ENCODE measurements at regions not wholly inside any gene's neighbourhood (a gene's known extent, or its start where the extent isn't known, plus 50 kb on each side); places are given as distances from the start of the nearest gene placed in this dataset.
"Not testable (repeated sequence)": the region's sequence is repeated elsewhere in the genome, so short reads cannot be mapped to it uniquely, and the experiment has no call there.

GRCh38 chr4:84101653-84102625 is 397.2 kb downstream of the NKX6-1 start:
- H3K27ac ChIP-seq (ENCODE audit: insufficient read depth, low read length); H3K9ac ChIP-seq (ENCODE audit: low read depth, low read length); H3K56ac ChIP-seq (ENCODE audit: extremely low read depth, insufficient read depth, low read length); H4K5ac ChIP-seq (ENCODE audit: low read depth, low read length); H2AK9ac ChIP-seq (replicated peaks; ENCODE audit: low read depth, low read length, poor library complexity); DNase-seq; H2BK5ac ChIP-seq (ENCODE audit: low read depth, low read length, poor library complexity, severe bottlenecking); H3K18ac ChIP-seq (ENCODE audit: low read depth, low read length); H3K23ac ChIP-seq (ENCODE audit: low read depth, low read length); in situ Hi-C loops (cut with MboI; ENCODE audit: low sequenced_read_pairs); H3K27me3 ChIP-seq (ENCODE audit: control insufficient read depth, insufficient read depth, low read length); H3K14ac ChIP-seq (replicated peaks; ENCODE audit: low read depth, low read length); BruUV-seq (replicated peaks); H3K36me3 ChIP-seq (ENCODE audit: control insufficient read depth, insufficient read depth, low read length); H4K20me1 ChIP-seq (ENCODE audit: insufficient read depth, low read length); intact Hi-C loops (cut with micrococcal nuclease); H2AK5ac ChIP-seq (ENCODE audit: low read depth, low read length); H4K8ac ChIP-seq (ENCODE audit: low read depth in 2 of 2, low read length in 2 of 2); H3K4me1 ChIP-seq (ENCODE audit: control insufficient read depth, insufficient read depth, low read length); H3K4me2 ChIP-seq (ENCODE audit: low read depth, low read length); ATAC-seq (ENCODE audit: low read depth); H3K9me3 ChIP-seq (ENCODE audit: control insufficient read depth, insufficient read depth, low read length); CTCF ChIA-PET; POLR2A ChIA-PET (ENCODE audit: unreplicated experiment); H2AFZ ChIP-seq (replicated peaks; ENCODE audit: low read length, poor library complexity); H3K9me1 ChIP-seq (ENCODE audit: insufficient read depth, low read length); H3K79me1 ChIP-seq (ENCODE audit: low read depth in 1 of 2, low read length in 2 of 2); H2BK20ac ChIP-seq (ENCODE audit: low read depth, low read length); H4K91ac ChIP-seq (ENCODE audit: insufficient read depth, low read depth, low read length); H2BK15ac ChIP-seq (ENCODE audit: low read depth, low read length); H3K4ac ChIP-seq (ENCODE audit: low read depth, low read length); H2BK120ac ChIP-seq (ENCODE audit: low read depth, low read length); H3K4me3 ChIP-seq (ENCODE audit: insufficient read depth, low read depth, low read length); dilution Hi-C loops (cut with HindIII; ENCODE audit: low sequenced_read_pairs, unreplicated experiment): not testable (repeated sequence)
- WGBS, 2 experiments (ENCODE audit: extremely low coverage in 2 of 2, insufficient read length in 1 of 2), result no CpG with 5 or more reads among the region's 9 CpGs

Data from IMR-90 (cell line).